ENCODE measurements at regions not wholly inside any gene's neighbourhood (a gene's known extent, or its start where the extent isn't known, plus 50 kb on each side); places are given as distances from the start of the nearest gene placed in this dataset.
"Not testable (repeated sequence)": the region's sequence is repeated elsewhere in the genome, so short reads cannot be mapped to it uniquely, and the experiment has no call there.

GRCh38 chr21:28066076-28066475, 926.6 kb downstream of the LTN1 start:
- H3K36me3 ChIP-seq (ENCODE audit: insufficient read depth, low read length) = no peaks in the 10 kb centered on the region

GRCh38 chr21:28063241-28064216, 929.1 kb downstream of the LTN1 start:
- Histone ChIP-seq H3K27me3 (ENCODE audit: insufficient read depth, low read length) (peaks cover 3% of the 10 kb centered on the region), H3K4me3 (ENCODE audit: insufficient read depth, low read depth, low read length) (no peak overlapping the region), H3K79me2 (ENCODE audit: insufficient read depth, low read length) (no peaks in the 10 kb centered on the region), H3K9ac (ENCODE audit: low read length) (no peak overlapping the region), H3K27ac (ENCODE audit: low read depth, low read length) (no peak overlapping the region), H3K4me2 (ENCODE audit: low read length) (no peak overlapping the region), H3K36me3 (ENCODE audit: insufficient read depth, low read length) (no peaks in the 10 kb centered on the region), H3K4me1 (ENCODE audit: insufficient read depth, low read length) (no peaks in the 10 kb centered on the region), H4K20me1 (ENCODE audit: insufficient read depth, low read length) (no peaks in the 10 kb centered on the region), H2AFZ (ENCODE audit: low read depth, low read length) (no peak overlapping the region), H3K9me3 (ENCODE audit: insufficient read depth, low read depth, low read length) (no peaks in the 10 kb centered on the region)
- no peak for TF ChIP-seq CTCF (IDR thresholded peaks at IDR 0.05; ENCODE audit: insufficient read depth, low read depth, low read length)
- TF ChIP-seq EZH2 (IDR thresholded peaks at IDR 0.05; ENCODE audit: insufficient read depth, low read length) = no peak
- Mint-ChIP-seq H3K9me3 (ENCODE audit: unreplicated experiment) (peaks cover 2% of the 10 kb centered on the region), H3K4me3 (ENCODE audit: unreplicated experiment) (no peak overlapping the region), H3K36me3 (ENCODE audit: low read depth, unreplicated experiment) (no peaks in the 10 kb centered on the region), H3K27me3 (ENCODE audit: low read depth, unreplicated experiment) (no peaks in the 10 kb centered on the region), H3K4me1 (ENCODE audit: low read depth, unreplicated experiment) (no peaks in the 10 kb centered on the region), H3K27ac (ENCODE audit: unreplicated experiment) (no peak overlapping the region)
- FAIRE-seq = no peak
- DNase-seq (ENCODE audit: low read depth) = no peak

More at GRCh38 chr21:28066076-28066475, 926.6 kb downstream of the LTN1 start:
- Histone ChIP-seq H2AFZ (ENCODE audit: low read depth, low read length) (no peak overlapping the region), H3K4me3 (ENCODE audit: insufficient read depth, low read depth, low read length) (no peak overlapping the region), H3K9ac (ENCODE audit: low read length) (no peak overlapping the region), H3K27me3 (ENCODE audit: insufficient read depth, low read length) (peaks cover 4% of the 10 kb centered on the region), H3K4me2 (ENCODE audit: low read length) (no peak overlapping the region), H3K4me1 (ENCODE audit: insufficient read depth, low read length) (no peaks in the 10 kb centered on the region), H4K20me1 (ENCODE audit: insufficient read depth, low read length) (no peaks in the 10 kb centered on the region), H3K79me2 (ENCODE audit: insufficient read depth, low read length) (no peaks in the 10 kb centered on the region), H3K27ac (ENCODE audit: low read depth, low read length) (no peak overlapping the region), H3K9me3 (ENCODE audit: insufficient read depth, low read depth, low read length) (no peaks in the 10 kb centered on the region)
- TF ChIP-seq CTCF (IDR thresholded peaks at IDR 0.05; ENCODE audit: insufficient read depth, low read depth, low read length) (no peak), EZH2 (IDR thresholded peaks at IDR 0.05; ENCODE audit: insufficient read depth, low read length) (no peak)
- Mint-ChIP-seq H3K27me3 (ENCODE audit: low read depth, unreplicated experiment) (no peaks in the 10 kb centered on the region), H3K27ac (ENCODE audit: unreplicated experiment) (no peak overlapping the region), H3K4me1 (ENCODE audit: low read depth, unreplicated experiment) (peaks cover 5% of the 10 kb centered on the region), H3K9me3 (ENCODE audit: unreplicated experiment) (no peaks in the 10 kb centered on the region), H3K36me3 (ENCODE audit: low read depth, unreplicated experiment) (no peaks in the 10 kb centered on the region), H3K4me3 (ENCODE audit: unreplicated experiment) (no peak overlapping the region)
- DNase-seq (ENCODE audit: low read depth) = no peak
- FAIRE-seq = no peak

GRCh38 chr21:28052956-28053355, 939.7 kb downstream of the LTN1 start:
- not testable (repeated sequence) for H3K27ac Mint-ChIP-seq (ENCODE audit: unreplicated experiment); H3K27ac ChIP-seq (ENCODE audit: low read depth, low read length); H3K4me3 Mint-ChIP-seq (ENCODE audit: unreplicated experiment); H3K4me2 ChIP-seq (ENCODE audit: low read length); DNase-seq (ENCODE audit: low read depth); H3K27me3 ChIP-seq (ENCODE audit: insufficient read depth, low read length); H3K4me3 ChIP-seq (ENCODE audit: insufficient read depth, low read depth, low read length); H4K20me1 ChIP-seq (ENCODE audit: insufficient read depth, low read length); FAIRE-seq; H3K9ac ChIP-seq (ENCODE audit: low read length); H3K27me3 Mint-ChIP-seq (ENCODE audit: low read depth, unreplicated experiment); H3K36me3 Mint-ChIP-seq (ENCODE audit: low read depth, unreplicated experiment); H2AFZ ChIP-seq (ENCODE audit: low read depth, low read length); H3K79me2 ChIP-seq (ENCODE audit: insufficient read depth, low read length); H3K9me3 ChIP-seq (ENCODE audit: insufficient read depth, low read depth, low read length); H3K4me1 ChIP-seq (ENCODE audit: insufficient read depth, low read length); H3K4me1 Mint-ChIP-seq (ENCODE audit: low read depth, unreplicated experiment); H3K36me3 ChIP-seq (ENCODE audit: insufficient read depth, low read length); H3K9me3 Mint-ChIP-seq (ENCODE audit: unreplicated experiment)
